ENCODE measurements at regions not wholly inside any gene's neighbourhood (a gene's known extent, or its start where the extent isn't known, plus 50 kb on each side); places are given as distances from the start of the nearest gene placed in this dataset.
A peak's percentile ranks its signal among the peaks of the same experiment; 100 is the strongest.

- DNase-seq: no peak
- Mint-ChIP-seq H3K36me3 (ENCODE audit: low read depth) (no peaks in the 10 kb centered on the region), H3K27me3 (peaks cover 2% of the 10 kb centered on the region), H3K27ac (no peak overlapping the region), H3K4me1 (no peaks in the 10 kb centered on the region), H3K9me3 (peaks cover 6% of the 10 kb centered on the region), H3K4me3 (no peak overlapping the region)
- CTCF ChIA-PET: no interaction called here
- POLR2A ChIA-PET: no interaction called here
Observed at GRCh38 chr2:12795851-12796250, 79.1 kb downstream of the TRIB2 start.

DNA sequence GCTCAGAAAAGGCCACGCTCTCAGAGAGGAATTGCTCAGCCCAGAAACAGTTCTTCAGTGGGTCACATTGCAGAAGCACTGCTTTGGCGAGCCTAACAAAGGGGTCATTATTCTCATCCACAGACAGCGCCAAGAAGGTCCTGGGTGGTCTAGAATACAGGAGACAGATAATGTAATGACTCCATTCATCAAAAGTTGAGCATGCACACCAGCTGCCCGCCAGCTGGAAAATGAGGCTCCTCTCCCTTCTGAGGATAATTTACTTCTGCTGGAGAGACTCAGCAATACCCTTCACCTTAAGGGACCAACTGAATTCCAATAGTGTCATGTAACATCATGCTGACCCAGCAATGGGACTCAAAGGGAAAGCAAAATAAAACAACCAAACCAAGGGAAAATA lies 79.9 kb downstream of the TRIB2 start:
- Mint-ChIP-seq H3K9me3 (peaks cover 12% of the 10 kb centered on the region), H3K4me3 (no peak overlapping the region), H3K4me1 (no peaks in the 10 kb centered on the region), H3K36me3 (ENCODE audit: low read depth) (no peaks in the 10 kb centered on the region), H3K27me3 (peaks cover 2% of the 10 kb centered on the region), H3K27ac (no peak overlapping the region)
- DNase-seq: no peak
- CTCF ChIA-PET: no interaction called here
- POLR2A ChIA-PET: no interaction called here

GRCh38 chr2:12797815-12798214 lies 81.1 kb downstream of the TRIB2 start:
- Mint-ChIP-seq H3K27me3 (peaks cover 3% of the 10 kb centered on the region), H3K9me3 (peaks cover 21% of the 10 kb centered on the region), H3K4me1 (no peaks in the 10 kb centered on the region), H3K36me3 (ENCODE audit: low read depth) (no peaks in the 10 kb centered on the region), H3K4me3 (no peak overlapping the region), H3K27ac (no peak overlapping the region)
- ChIA-PET POLR2A (no interaction called here), CTCF (no interaction called here)
- no peak for DNase-seq

DNA sequence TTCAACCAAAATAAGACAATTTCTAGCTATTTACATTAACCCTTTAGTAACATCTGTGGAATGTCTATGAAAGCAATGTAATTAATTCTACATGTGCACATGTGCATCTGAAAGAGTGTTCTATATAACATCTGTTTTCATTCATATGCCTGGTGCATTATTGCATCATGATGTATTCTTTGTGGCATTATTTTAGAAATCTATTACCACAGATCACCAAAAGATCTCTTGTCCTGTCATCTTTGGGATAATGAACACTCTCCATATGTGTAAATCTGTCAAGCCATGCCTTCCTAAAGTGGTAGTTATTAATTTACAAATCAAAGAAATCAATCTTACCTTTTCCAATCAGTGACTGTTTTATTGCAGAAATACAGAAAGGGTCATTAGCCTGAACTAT lies 86.9 kb downstream of the TRIB2 start:
- Mint-ChIP-seq H3K36me3 (ENCODE audit: low read depth) (no peaks in the 10 kb centered on the region), H3K9me3 (peaks cover 21% of the 10 kb centered on the region), H3K27me3 (peaks cover 8% of the 10 kb centered on the region), H3K4me1 (no peaks in the 10 kb centered on the region), H3K27ac (no peak overlapping the region), H3K4me3 (no peak overlapping the region)
- CTCF ChIA-PET: no interaction called here
- POLR2A ChIA-PET: no interaction called here
- DNase-seq: no peak

GRCh38 chr2:12804091-12804856 lies 87.5 kb downstream of the TRIB2 start:
- Mint-ChIP-seq H3K9me3 (peaks cover 19% of the 10 kb centered on the region), H3K27me3 (peaks cover 8% of the 10 kb centered on the region)

DNA sequence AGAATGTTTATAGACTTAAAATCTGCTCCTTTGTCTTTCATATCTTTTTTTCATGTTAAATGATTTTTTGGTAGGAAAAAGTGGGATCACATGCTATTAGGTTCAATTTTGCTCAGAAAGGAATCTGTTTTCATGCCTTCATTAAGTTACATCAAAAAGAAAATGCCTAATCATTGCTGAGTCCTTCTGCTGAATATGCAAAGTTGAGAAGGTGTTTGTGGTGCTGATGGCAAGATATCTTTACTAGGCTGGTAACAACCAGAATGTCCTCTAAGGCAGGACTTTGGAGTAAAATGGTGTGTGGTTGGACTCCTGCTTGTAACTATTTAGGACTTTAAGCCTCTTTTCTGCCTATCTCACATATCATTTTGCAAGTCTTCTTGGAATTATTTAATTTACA lies 88.3 kb downstream of the TRIB2 start:
- no peak overlapping the region for H3K4me3 Mint-ChIP-seq
- DNase-seq: no peak
- ChIA-PET POLR2A (no interaction called here), CTCF (no interaction called here)
- no peaks in the 10 kb centered on the region for H3K36me3 Mint-ChIP-seq (ENCODE audit: low read depth)
- H3K27me3 Mint-ChIP-seq: peaks cover 8% of the 10 kb centered on the region
- peaks cover 19% of the 10 kb centered on the region for H3K9me3 Mint-ChIP-seq
- no peaks in the 10 kb centered on the region for H3K4me1 Mint-ChIP-seq
- no peak overlapping the region for H3K27ac Mint-ChIP-seq

More at GRCh38 chr2:12804091-12804856, 87.5 kb downstream of the TRIB2 start:
- DNase-seq: no peak
- POLR2A ChIA-PET: no interaction called here
- Mint-ChIP-seq H3K36me3 (ENCODE audit: low read depth) (no peaks in the 10 kb centered on the region), H3K27ac (no peak overlapping the region), H3K4me1 (no peaks in the 10 kb centered on the region), H3K4me3 (no peak overlapping the region)
- CTCF ChIA-PET: no interaction called here

DNA sequence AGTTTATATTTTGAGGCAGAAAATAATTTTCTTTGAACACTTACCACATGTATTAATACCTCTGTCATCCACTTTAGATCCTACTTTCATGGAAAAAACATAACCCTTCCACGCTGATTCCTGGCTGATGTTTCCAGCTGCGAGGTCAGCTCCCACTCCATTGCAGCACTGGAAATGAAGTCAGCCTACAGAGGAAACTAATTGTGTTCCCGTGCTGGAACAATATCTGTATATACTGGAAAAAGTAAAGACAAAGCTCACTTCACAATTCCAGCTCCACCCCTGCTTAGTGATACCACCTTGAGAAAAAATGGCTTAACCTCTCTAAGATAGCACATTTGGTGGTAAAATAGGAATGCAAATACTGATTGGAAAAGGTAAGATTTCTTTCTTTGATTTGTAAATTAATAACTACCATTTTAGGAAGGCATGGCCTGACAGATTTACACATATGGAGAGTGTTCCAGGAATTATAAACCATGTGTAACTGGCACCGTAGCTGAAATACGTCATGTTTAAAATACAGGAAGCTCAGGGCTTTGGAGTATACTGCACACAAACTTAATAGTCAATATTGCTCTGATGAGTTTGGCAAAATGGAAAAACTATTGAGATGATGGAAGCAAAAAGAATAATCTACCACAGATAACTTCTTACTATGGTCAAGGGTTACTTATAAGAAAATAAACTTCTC lies 90.0 kb downstream of the TRIB2 start:
- peaks cover 6% of the 10 kb centered on the region for H3K27me3 Mint-ChIP-seq
- H3K4me1 Mint-ChIP-seq: no peaks in the 10 kb centered on the region
- no peak overlapping the region for H3K4me3 Mint-ChIP-seq
- POLR2A ChIA-PET: no interaction called here
- H3K9me3 Mint-ChIP-seq: peaks cover 9% of the 10 kb centered on the region
- CTCF ChIA-PET: interaction anchor here (1.9 kb wide), 1 partner anchor 11 kb away, joined by 5 read pairs; no protein-coding TSS in a partner anchor
- no peaks in the 10 kb centered on the region for H3K36me3 Mint-ChIP-seq (ENCODE audit: low read depth)
- DNase-seq: no peak
- H3K27ac Mint-ChIP-seq: no peak overlapping the region

- DNase-seq: no peak
- Mint-ChIP-seq H3K27me3 (peaks cover 5% of the 10 kb centered on the region), H3K4me3 (no peak overlapping the region), H3K4me1 (no peaks in the 10 kb centered on the region), H3K36me3 (ENCODE audit: low read depth) (no peaks in the 10 kb centered on the region), H3K9me3 (no peaks in the 10 kb centered on the region), H3K27ac (no peak overlapping the region)
- ChIA-PET CTCF (interaction anchor here (1.9 kb wide), 1 partner anchor 9 kb away, joined by 5 read pairs; no protein-coding TSS in a partner anchor), POLR2A (no interaction called here)
Observed at GRCh38 chr2:12807907-12808810, 91.4 kb downstream of the TRIB2 start.

GRCh38 chr2:12809526-12809925 lies 92.8 kb downstream of the TRIB2 start:
- ChIA-PET POLR2A (no interaction called here), CTCF (interaction anchor here (1.1 kb wide), 1 partner anchor 191 kb away, joined by 3 read pairs; no protein-coding TSS in a partner anchor)
- no peaks in the 10 kb centered on the region for H3K4me1 Mint-ChIP-seq
- H3K27me3 Mint-ChIP-seq: peaks cover 5% of the 10 kb centered on the region
- no peaks in the 10 kb centered on the region for H3K9me3 Mint-ChIP-seq
- H3K4me3 Mint-ChIP-seq: no peak overlapping the region
- no peaks in the 10 kb centered on the region for H3K36me3 Mint-ChIP-seq (ENCODE audit: low read depth)
- H3K27ac Mint-ChIP-seq: no peak overlapping the region
- DNase-seq: no peak

DNA sequence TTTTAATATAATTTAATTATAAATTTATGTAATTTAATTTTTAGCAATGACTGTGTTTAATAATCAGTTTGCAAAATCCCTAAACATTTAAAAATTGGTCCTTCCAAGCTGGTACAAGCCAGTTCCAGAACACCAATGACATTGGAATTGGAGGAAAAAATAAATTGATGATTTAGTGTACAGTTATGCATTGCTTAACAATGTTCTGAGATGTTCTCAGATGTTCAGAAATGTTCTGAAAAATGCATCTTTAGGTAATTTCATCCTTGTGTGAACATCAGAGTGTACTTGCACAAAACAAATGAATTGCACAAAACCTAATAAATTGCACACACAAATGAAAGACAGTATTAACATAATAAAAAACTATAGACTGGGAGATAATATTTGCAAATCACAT lies 95.2 kb downstream of the TRIB2 start:
- no peaks in the 10 kb centered on the region for H3K9me3 Mint-ChIP-seq
- peaks cover 2% of the 10 kb centered on the region for H3K27me3 Mint-ChIP-seq
- ChIA-PET CTCF (no interaction called here), POLR2A (no interaction called here)
- no peak for DNase-seq
- H3K27ac Mint-ChIP-seq: no peak overlapping the region
- H3K36me3 Mint-ChIP-seq (ENCODE audit: low read depth): no peaks in the 10 kb centered on the region
- peaks cover 7% of the 10 kb centered on the region for H3K4me1 Mint-ChIP-seq
- no peak overlapping the region for H3K4me3 Mint-ChIP-seq

DNA sequence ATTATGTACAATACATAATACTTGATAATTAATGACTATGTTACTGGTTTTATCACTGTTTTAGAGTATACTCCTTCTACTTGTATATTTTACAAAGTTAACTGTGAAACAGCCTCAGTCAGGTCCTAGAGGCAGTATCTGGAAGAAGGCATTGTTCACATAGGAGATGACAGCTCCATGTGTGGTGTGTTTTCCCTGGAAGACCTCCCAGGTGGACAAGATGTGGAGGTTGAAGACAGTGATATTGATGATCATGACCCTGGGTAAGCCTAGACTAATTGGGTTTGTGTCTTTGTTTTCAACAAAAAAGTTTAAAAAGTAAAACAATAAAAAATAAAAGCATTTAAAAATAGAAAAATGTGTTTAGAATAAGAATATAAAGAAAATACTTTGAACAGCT lies 96.4 kb downstream of the TRIB2 start:
- H3K36me3 Mint-ChIP-seq (ENCODE audit: low read depth): no peaks in the 10 kb centered on the region
- POLR2A ChIA-PET: no interaction called here
- peaks cover 11% of the 10 kb centered on the region for H3K4me1 Mint-ChIP-seq
- H3K27me3 Mint-ChIP-seq: peaks cover under 1% of the 10 kb centered on the region
- DNase-seq: no peak
- CTCF ChIA-PET: no interaction called here
- H3K27ac Mint-ChIP-seq: no peak overlapping the region
- H3K4me3 Mint-ChIP-seq: no peak overlapping the region
- H3K9me3 Mint-ChIP-seq: peaks cover 4% of the 10 kb centered on the region

DNA sequence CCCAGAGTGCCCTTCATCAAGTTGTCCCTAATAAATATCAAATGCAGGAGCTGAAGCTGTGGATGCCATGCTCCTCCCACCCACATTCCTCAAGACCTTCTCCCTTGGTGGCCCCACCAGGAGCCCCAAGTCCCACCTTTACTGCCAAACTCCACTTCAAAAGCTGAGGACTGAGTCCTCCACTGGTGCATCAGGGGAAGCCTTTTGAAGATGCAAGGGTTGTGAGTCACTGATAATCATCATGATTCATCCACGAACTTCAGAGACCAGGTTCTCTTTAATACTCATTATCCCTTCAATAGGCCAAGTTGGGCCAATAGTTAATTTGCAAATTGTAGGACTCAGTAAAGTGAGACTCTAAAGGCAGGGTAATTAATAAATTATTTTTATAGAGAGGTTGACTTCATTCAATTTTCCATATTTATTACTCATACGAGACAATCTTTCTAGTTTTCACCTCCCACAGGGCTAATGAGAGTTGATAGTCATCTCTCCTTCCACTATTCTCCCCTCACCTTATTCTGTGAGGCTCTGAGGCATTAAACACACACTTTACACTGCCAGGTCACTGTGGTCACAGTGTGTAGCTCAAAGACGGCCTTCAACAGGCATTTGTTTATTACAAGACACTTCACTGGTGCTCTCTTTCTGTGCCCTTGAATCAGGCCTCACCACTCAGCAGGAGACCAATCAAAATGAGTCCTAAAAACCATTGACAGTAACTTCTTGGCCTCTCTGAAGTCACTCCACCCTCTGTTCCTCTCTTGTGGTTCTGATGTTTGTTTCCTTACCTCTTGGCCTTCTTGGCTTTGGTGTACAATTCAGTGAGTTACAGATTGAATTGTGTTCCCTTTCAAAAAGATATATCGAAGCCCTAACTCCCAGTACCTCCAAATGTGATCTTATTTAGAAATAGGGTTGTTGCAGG lies 99.9 kb downstream of the TRIB2 start:
- DNase-seq: peak; percentile 9
- POLR2A ChIA-PET: no interaction called here
- Mint-ChIP-seq H3K36me3 (ENCODE audit: low read depth) (no peaks in the 10 kb centered on the region), H3K4me3 (no peak overlapping the region), H3K27me3 (peaks cover 8% of the 10 kb centered on the region), H3K9me3 (peaks cover 4% of the 10 kb centered on the region), H3K27ac (peak overlapping the region; percentile 71), H3K4me1 (peaks cover 17% of the 10 kb centered on the region)
- CTCF ChIA-PET: interaction anchor here (1.3 to 1.5 kb wide), 2 partner anchors 10 to 43 kb away, joined by 3 to 5 read pairs; no protein-coding TSS in a partner anchor

Data from activated CD4-positive, alpha-beta T cell treated with anti-CD3 and anti-CD28 coated beads, Interleukin-2, amount 10 ng/mL, durations not matched to agents 7 days and 5 days (primary cell).